Omental fat pad (tissue), 3 donors: ENCODE measurements at regions not wholly inside any gene's neighbourhood (a gene's known extent, or its start where the extent isn't known, plus 50 kb on each side); places are given as distances from the start of the nearest gene placed in this dataset.

Source experiments
- ATAC-seq: fragments of 150-250 bp; one replicate; pipeline ENCODE4 v1.9.1; 2016; ENCODE audit warnings: mild to moderate bottlenecking, moderate library complexity; ENCODE audit not compliant: low FRiP score
- DNase-seq: peaks from one replicate; pipeline ENCODE4 v3.0.0-alpha.2; 2019; ENCODE audit warnings: low spot score
- TF ChIP-seq, protein P1 (sequence below), 3 donors: fragments of 450-650 bp; IDR thresholded peaks; one replicate each; pipeline ENCODE4 v1.5.1; 2016 to 2017; ENCODE audit warnings: antibody characterized with exemption in 3 of 3, mild to moderate bottlenecking in 3 of 3, moderate library complexity in 2 of 3

GRCh38 chr6:41469156-41470028 is 76.8 kb upstream of the FOXP4 start:
- ATAC-seq (no peak), DNase-seq (no peak)
- TF ChIP-seq, protein P1, sequence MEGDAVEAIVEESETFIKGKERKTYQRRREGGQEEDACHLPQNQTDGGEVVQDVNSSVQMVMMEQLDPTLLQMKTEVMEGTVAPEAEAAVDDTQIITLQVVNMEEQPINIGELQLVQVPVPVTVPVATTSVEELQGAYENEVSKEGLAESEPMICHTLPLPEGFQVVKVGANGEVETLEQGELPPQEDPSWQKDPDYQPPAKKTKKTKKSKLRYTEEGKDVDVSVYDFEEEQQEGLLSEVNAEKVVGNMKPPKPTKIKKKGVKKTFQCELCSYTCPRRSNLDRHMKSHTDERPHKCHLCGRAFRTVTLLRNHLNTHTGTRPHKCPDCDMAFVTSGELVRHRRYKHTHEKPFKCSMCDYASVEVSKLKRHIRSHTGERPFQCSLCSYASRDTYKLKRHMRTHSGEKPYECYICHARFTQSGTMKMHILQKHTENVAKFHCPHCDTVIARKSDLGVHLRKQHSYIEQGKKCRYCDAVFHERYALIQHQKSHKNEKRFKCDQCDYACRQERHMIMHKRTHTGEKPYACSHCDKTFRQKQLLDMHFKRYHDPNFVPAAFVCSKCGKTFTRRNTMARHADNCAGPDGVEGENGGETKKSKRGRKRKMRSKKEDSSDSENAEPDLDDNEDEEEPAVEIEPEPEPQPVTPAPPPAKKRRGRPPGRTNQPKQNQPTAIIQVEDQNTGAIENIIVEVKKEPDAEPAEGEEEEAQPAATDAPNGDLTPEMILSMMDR (IDR thresholded peaks at IDR 0.05) = no peak

GRCh38 chr6:41470029-41470330 is 76.2 kb upstream of the FOXP4 start:
- ATAC-seq (peak; percentile 26), DNase-seq (no peak)
- TF ChIP-seq, protein P1 (IDR thresholded peaks at IDR 0.05) = no peak

DNA sequence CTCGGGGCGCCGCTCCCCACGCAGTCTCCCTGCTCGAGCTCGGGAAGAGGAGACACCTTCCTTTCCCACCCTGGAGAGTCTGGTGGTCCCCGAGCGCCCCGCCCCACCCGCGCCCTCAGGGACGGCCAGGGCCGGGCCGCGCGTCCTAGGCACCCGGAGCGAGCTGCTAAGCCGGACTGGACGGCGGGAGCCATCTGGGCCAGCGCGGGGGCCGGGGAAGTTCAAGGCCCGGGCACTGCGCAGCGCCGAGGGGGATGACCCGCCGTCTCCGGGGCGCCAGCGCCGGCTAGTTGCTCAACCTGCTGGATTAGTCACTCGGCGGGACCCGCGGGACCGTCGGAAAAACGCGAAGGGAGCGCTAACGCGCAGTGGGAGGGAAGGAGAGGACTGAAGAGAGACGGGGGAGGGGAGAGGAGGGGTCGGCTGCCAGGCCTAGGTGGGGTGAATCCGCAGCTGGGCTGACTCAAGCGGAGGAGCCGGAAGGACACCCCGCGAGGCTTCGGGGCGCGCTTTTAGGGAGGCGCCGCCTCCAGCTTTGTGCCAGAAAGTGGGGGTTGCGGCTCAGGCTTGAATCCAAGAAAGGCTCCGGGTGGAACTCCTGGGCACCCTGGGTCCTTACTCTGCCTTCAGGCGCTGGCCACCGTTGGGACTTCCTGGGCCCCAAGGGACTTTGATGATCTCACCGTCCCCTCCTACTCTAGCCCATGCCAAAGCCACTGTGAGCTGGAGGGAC is 75.7 kb upstream of the FOXP4 start:
- TF ChIP-seq, protein P1 (IDR thresholded peaks at IDR 0.05) = no peak
- peak; percentile 92 for ATAC-seq
- no peak for DNase-seq

DNA sequence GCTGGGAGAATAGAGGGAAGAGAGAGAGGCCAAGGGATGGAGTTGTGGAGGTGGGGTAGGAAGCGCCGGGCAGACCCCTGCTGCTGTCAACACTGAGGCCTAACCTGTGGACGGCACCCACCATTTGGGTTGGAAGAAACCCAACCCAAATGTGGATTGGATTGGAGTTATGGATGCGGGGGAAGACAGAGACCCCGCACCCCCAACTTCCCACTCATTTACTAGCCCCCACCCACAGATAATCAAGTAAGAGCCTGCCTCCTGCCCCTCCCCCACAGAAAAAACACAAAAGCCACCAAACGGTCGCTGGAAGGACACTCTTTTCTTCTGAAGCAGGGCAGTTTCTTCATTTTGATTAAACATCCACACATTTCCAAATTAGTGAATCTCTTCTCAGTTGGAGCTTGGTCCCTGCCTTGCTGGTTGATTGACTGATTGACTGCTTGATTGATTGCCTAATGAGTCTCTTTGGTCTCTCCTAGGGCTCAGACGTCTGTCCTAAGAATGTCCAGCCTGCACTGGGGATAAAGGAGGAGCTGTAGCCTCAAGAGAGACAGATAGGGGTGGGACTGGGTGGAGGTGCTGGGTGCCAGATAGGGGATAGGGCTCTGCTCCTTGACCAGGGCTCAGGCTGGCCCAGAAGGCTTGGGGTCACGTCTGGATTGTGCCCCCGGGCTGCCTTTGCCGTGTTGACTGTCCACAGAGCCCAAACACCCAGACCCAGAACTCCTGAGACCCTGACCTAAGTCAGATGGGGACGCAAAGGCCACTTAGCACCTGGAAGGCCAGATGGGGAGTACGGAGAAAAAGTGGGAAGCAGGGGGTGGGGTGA is 74.9 kb upstream of the FOXP4 start:
- TF ChIP-seq, protein P1 (IDR thresholded peaks at IDR 0.05) = no peak
- DNase-seq (no peak), ATAC-seq (no peak)

DNA sequence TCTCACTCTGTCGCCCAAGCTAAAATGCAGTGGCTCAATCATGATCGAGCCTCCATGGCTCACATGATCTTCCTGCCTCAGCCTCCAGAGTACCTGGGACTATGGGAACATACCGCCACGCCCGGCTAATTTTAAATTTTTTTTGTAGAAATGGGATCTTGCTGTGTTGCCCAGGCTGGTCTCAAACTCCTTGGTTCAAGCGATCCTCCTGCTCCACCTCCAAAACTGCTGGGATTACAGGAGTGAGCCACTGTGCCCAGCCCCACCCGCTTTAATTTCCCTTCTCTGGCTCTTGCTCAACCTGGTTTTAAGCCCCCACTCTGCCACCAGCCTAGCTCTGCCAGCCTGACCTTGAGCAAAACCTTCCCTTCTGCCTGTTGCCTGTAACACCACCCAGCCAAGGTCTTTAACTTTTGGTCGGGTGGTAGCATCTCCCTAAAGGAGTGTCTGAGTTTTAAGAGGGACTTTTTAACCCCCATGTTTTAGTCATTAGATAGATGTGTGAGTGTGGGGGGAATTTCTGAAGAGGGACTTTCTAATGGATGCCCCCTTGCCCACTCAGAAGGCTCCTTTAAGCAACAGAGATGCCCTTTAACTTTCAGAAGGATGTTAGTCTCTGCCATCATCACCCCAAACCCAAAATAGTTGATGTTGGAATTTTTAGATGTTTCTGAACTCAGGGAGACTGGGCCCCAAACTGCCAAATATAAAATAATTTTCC is 71.8 kb upstream of the FOXP4 start:
- DNase-seq (no peak), ATAC-seq (no peak)
- TF ChIP-seq, protein P1 (IDR thresholded peaks at IDR 0.05) = no peak

DNA sequence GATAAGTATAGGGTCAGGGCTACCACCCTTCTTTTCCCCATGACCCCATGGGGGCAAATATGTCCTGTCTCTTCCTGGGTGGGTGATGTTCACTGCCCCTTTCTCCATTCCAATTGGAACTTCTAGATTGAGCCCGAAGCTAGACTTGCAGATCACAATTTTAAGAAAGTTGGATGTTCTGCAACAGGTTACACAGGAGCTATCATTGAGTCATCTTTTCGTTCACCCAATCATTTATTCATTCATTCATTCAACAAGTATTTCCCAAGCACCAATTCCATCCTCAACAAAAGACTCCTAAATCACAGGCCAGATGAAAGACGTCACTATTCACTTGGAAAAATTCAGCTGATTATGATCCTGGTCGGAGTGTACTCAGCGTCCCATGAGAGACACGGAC is 71.0 kb upstream of the FOXP4 start:
- no peak for ATAC-seq
- no peak for DNase-seq
- TF ChIP-seq, protein P1 (IDR thresholded peaks at IDR 0.05) = no peak
